ENCODE measurements at regions not wholly inside any gene's neighbourhood (a gene's known extent, or its start where the extent isn't known, plus 50 kb on each side); places are given as distances from the start of the nearest gene placed in this dataset.

- Histone ChIP-seq H3K27me3 (no peaks in the 10 kb centered on the region), H3K36me3 (no peaks in the 10 kb centered on the region), H3K4me1 (ENCODE audit: low read depth) (no peaks in the 10 kb centered on the region), H3K4me3 (no peak overlapping the region), H3K27ac (no peak overlapping the region), H3K9me3 (ENCODE audit: low read depth) (no peaks in the 10 kb centered on the region)
- DNase-seq (ENCODE audit: low read depth in 1 of 2, low spot score in 1 of 2), result no peak
- TF ChIP-seq CTCF (IDR thresholded peaks at IDR 0.05; ENCODE audit: low read depth, low read length), result no peak
Observed at GRCh38 chr10:36573246-36573645, 552.2 kb upstream of the ANKRD30A start.

- Histone ChIP-seq H3K27me3 (no peaks in the 10 kb centered on the region), H3K4me1 (ENCODE audit: low read depth) (no peaks in the 10 kb centered on the region), H3K9me3 (ENCODE audit: low read depth) (no peaks in the 10 kb centered on the region), H3K4me3 (no peak overlapping the region), H3K27ac (no peak overlapping the region), H3K36me3 (no peaks in the 10 kb centered on the region)
- no peak for TF ChIP-seq CTCF (IDR thresholded peaks at IDR 0.05; ENCODE audit: low read depth, low read length)
- no peak for DNase-seq (ENCODE audit: low read depth in 1 of 2, low spot score in 1 of 2)
Observed at GRCh38 chr10:36564433-36564832, 561.0 kb upstream of the ANKRD30A start.

- Histone ChIP-seq H3K4me3 (no peak overlapping the region), H3K36me3 (no peaks in the 10 kb centered on the region), H3K27ac (no peak overlapping the region), H3K9me3 (ENCODE audit: low read depth) (no peaks in the 10 kb centered on the region), H3K4me1 (ENCODE audit: low read depth) (no peaks in the 10 kb centered on the region), H3K27me3 (no peaks in the 10 kb centered on the region)
- DNase-seq (ENCODE audit: low read depth in 1 of 2, low spot score in 1 of 2), result no peak
- TF ChIP-seq CTCF (IDR thresholded peaks at IDR 0.05; ENCODE audit: low read depth, low read length), result no peak
Observed at GRCh38 chr10:36559412-36560400, 565.7 kb upstream of the ANKRD30A start.

GRCh38 chr10:36556468-36556867, 568.9 kb upstream of the ANKRD30A start:
- H3K9me3 ChIP-seq (ENCODE audit: low read depth), result no peaks in the 10 kb centered on the region
- no peak for TF ChIP-seq CTCF (IDR thresholded peaks at IDR 0.05; ENCODE audit: low read depth, low read length)
- DNase-seq (ENCODE audit: low read depth in 1 of 2, low spot score in 1 of 2), result no peak
- H3K27me3 ChIP-seq, result no peaks in the 10 kb centered on the region
- H3K4me3 ChIP-seq, result no peak overlapping the region
- H3K4me1 ChIP-seq (ENCODE audit: low read depth), result no peaks in the 10 kb centered on the region
- no peaks in the 10 kb centered on the region for H3K36me3 ChIP-seq
- H3K27ac ChIP-seq, result no peak overlapping the region

- Histone ChIP-seq H3K36me3 (no peaks in the 10 kb centered on the region), H3K27me3 (no peaks in the 10 kb centered on the region), H3K27ac (no peak overlapping the region), H3K9me3 (ENCODE audit: low read depth) (no peaks in the 10 kb centered on the region), H3K4me3 (no peak overlapping the region), H3K4me1 (ENCODE audit: low read depth) (no peaks in the 10 kb centered on the region)
- no peak for TF ChIP-seq CTCF (IDR thresholded peaks at IDR 0.05; ENCODE audit: low read depth, low read length)
- no peak for DNase-seq (ENCODE audit: low read depth in 1 of 2, low spot score in 1 of 2)
Observed at GRCh38 chr10:36555036-36555435, 570.4 kb upstream of the ANKRD30A start.
